ENCODE measurements at regions not wholly inside any gene's neighbourhood (a gene's known extent, or its start where the extent isn't known, plus 50 kb on each side); places are given as distances from the start of the nearest gene placed in this dataset.
"Not testable (repeated sequence)": the region's sequence is repeated elsewhere in the genome, so short reads cannot be mapped to it uniquely, and the experiment has no call there.

- DNase-seq: not testable (repeated sequence)
Observed at GRCh38 chr5:68020461-68020969, 195.0 kb upstream of the PIK3R1 start.

GRCh38 chr5:68015381-68016302 lies 199.9 kb upstream of the PIK3R1 start:
- DNase-seq: no peak

GRCh38 chr5:68012831-68013230 lies 202.7 kb upstream of the PIK3R1 start:
- no peak for DNase-seq

GRCh38 chr5:68012429-68012828 lies 203.1 kb upstream of the PIK3R1 start:
- DNase-seq: no peak

- DNase-seq: no peak
Observed at GRCh38 chr5:68011801-68012200, 203.8 kb upstream of the PIK3R1 start.

GRCh38 chr5:68011259-68011760 lies 204.2 kb upstream of the PIK3R1 start:
- no peak for DNase-seq

- no peak for DNase-seq
Observed at GRCh38 chr5:68010740-68011139, 204.8 kb upstream of the PIK3R1 start.

GRCh38 chr5:68007451-68007850 lies 208.1 kb upstream of the PIK3R1 start:
- no peak for DNase-seq

- no peak for DNase-seq
Observed at GRCh38 chr5:68002836-68003235, 212.7 kb upstream of the PIK3R1 start.

GRCh38 chr5:68000805-68001204 lies 214.8 kb upstream of the PIK3R1 start:
- no peak for DNase-seq

GRCh38 chr5:67999391-67999790 lies 216.2 kb upstream of the PIK3R1 start:
- DNase-seq: no peak

- DNase-seq: no peak
Observed at GRCh38 chr5:67998709-67999261, 216.8 kb upstream of the PIK3R1 start.

- DNase-seq: no peak
Observed at GRCh38 chr5:67997892-67998457, 217.6 kb upstream of the PIK3R1 start.

- DNase-seq: no peak
Observed at GRCh38 chr5:67997148-67997547, 218.4 kb upstream of the PIK3R1 start.

- DNase-seq: no peak
Observed at GRCh38 chr5:67996596-67996995, 219.0 kb upstream of the PIK3R1 start.

GRCh38 chr5:67992923-67993322 lies 222.6 kb upstream of the PIK3R1 start:
- DNase-seq: no peak

GRCh38 chr5:67989456-67989855 lies 226.1 kb upstream of the PIK3R1 start:
- DNase-seq: no peak

- DNase-seq: no peak
Observed at GRCh38 chr5:67986761-67987160, 228.8 kb upstream of the PIK3R1 start.

GRCh38 chr5:67985686-67986387 lies 229.7 kb upstream of the PIK3R1 start:
- DNase-seq: no peak

- no peak for DNase-seq
Observed at GRCh38 chr5:67984546-67984945, 231.0 kb upstream of the PIK3R1 start.

- no peak for DNase-seq
Observed at GRCh38 chr5:67983251-67984110, 232.1 kb upstream of the PIK3R1 start.

- not testable (repeated sequence) for DNase-seq
Observed at GRCh38 chr5:67982160-67982559, 233.4 kb upstream of the PIK3R1 start.

Measured in NCI-H526 treated with DMSO at 0.1 percent for 48 hours (cell line).